NCI-H526 (cell line): ENCODE measurements at regions not wholly inside any gene's neighbourhood (a gene's known extent, or its start where the extent isn't known, plus 50 kb on each side); places are given as distances from the start of the nearest gene placed in this dataset.

Source experiments
- DNase-seq, 2 experiments: peaks; one replicate each; lab custom pipeline; 2025; lab: John Stamatoyannopoulos, UW

- DNase-seq: no peak
Observed at GRCh38 chr10:62631241-62631640, 173.3 kb upstream of the ADO start.

DNA sequence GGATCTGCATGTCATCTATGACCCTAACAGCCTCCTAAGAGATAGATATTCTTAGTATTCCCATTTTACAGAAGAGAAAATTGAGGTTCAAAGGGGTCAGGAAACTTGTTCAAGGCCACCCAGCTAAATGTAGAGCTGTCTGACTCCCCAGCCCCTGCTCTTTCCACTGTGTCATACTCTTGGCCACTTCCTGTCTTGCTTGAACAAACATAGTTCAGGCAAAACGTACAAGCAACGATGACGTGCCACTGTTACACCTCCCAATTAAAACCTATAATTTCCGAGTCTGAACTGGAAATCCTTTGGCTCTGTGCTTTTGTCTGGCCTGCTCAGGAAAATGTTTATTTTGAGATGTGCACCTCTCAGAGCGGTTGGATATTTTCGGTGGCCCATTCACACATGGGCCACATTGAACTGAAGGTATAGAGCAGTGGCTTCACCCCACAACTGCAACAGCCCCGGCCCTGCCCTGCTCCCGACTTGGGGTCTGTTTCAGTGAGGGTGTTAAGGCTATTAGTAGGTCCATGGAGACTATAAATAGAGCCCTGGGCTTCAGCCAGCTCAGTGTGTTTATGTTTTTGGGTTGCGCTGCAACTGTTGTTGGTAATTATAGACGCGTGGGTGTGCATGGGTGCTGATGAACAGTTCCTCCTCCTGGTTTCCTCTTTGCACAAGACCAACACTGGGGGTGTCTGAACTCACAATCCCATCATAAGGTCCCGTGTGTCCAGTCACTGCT lies 172.3 kb upstream of the ADO start:
- no peak for DNase-seq

- DNase-seq: no peak
Observed at GRCh38 chr10:62633976-62634375, 170.5 kb upstream of the ADO start.

DNA sequence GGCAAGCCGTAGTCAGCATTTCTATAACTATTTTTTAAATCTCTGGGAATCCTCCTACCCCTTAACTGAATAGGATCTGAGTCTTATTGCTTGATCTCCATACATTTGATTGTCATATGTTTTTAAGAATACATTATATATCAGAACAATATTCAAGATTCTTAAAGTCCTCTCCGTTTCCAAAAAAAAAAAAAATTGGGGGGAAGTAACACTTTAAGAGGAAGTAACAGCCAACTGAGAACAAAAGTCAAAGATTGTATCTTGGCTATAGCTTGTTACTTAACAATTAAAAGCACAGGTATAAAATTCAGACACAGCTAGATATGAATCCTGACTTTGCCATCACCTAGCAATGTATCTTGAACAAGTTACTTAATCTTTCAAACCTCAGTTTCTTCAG lies 169.9 kb upstream of the ADO start:
- DNase-seq: no peak

DNA sequence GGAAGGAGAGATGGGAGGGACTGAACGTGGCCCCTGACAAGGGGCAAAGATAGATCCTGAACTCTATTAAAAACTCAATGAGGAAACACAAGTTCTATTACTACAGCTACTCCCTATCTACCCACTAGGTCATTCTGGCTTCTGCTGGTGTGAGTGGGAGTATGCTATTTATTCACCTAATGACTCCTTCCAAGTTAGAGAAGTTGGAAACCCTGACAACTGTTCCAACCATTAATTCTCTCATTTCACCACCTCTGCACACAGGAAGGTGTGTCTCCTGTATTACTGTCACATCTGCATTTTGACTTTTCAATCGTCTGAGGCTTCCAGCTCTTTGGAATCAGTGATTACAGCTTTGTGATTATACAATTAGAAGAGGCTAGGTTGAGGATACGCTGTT lies 169.4 kb upstream of the ADO start:
- no peak for DNase-seq

- no peak for DNase-seq
Observed at GRCh38 chr10:62636825-62637248, 167.7 kb upstream of the ADO start.

DNA sequence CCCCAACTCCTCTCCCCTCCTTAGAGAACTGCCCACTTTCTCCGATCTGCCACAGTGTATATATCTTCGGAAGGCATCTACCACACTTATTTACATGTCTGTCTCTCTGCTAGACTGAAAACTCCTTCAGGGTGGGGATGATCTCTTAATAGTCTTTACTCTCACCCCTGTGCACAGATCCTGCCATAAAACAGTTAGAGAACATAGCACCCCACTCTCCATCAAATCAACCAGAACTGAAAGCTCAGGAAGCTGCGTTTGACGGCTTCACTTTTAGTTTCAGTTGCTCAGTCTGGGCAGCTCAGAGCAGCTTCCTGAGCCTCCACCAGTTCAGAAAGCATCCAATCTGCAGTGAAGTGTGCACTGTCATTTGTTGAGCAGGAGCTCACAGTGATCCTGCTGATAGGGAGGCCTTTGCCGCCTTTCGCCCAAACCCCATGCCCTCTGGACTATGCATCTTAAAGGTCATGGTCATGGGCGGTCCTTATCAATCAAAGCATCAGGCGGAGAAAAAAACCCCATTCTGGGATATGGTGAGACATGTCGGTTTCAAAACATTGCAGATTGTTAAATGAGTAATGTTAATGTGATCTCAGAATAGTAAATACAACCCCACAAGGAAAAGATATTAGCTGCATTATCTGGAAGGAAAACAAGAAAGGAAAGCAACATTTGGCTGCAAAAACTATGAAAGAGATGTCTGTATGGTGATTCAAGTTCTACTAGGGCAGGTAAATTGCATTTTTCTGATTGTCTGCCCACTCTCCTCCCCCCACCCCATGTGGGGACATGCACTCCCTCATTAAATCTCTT lies 167.1 kb upstream of the ADO start:
- DNase-seq: no peak

GRCh38 chr10:62638062-62638477 lies 166.4 kb upstream of the ADO start:
- no peak for DNase-seq

- DNase-seq: no peak
Observed at GRCh38 chr10:62639144-62639543, 165.4 kb upstream of the ADO start.

DNA sequence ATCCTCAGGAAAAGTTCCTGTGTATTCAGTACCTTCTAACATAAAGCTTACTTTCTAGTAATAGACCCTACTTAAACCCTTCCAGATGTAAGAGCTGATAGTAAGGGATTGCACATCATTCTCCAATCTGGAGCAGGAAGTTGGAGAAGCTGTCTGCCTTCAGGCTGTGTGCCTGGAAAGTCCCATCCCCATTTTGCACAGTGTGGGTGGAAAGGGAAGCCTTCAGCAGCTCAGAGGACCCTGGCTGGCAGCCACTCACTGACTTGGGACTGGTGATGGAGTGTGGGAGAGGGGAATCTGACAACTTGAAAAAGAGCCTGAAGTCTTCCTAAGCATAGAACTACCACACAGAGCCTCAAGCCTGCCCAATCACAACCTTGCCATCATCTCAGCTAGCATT lies 164.1 kb upstream of the ADO start:
- DNase-seq: no peak

GRCh38 chr10:62643606-62644587 lies 160.6 kb upstream of the ADO start:
- no peak for DNase-seq

DNA sequence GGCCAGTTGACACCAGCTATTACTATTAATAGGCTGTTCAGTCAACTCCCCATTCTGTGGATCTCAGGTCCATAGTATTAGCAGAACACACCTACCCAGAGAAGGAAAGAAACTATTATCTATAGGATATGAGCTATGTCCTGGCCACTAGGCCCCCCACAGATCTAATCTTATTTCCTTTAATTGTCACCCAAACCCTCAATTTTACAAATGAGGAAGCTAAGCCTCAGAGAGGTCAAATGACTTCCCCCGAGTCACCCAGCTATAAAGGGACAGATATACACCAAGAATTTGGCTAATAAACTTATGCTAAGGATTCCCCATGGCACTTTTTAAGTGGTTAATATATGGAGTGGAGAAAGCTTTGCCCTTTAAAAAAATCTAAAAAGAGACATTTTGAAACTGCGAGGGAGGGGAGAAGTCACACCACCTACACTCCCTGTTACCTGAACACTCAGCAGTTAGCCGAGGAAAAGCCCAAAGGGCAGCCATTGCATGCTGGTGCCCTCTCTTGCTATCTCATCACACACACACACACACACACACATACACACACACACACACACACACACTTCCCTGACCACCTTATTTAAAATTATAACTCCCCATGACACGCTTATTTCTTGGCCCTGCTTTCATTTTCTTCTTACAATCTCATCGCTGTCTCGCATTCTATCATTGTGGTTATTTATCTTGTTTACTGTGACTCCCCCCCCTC lies 157.0 kb upstream of the ADO start:
- no peak for DNase-seq

- DNase-seq: no peak
Observed at GRCh38 chr10:62648921-62649320, 155.6 kb upstream of the ADO start.

GRCh38 chr10:62650411-62650810 lies 154.1 kb upstream of the ADO start:
- no peak for DNase-seq

DNA sequence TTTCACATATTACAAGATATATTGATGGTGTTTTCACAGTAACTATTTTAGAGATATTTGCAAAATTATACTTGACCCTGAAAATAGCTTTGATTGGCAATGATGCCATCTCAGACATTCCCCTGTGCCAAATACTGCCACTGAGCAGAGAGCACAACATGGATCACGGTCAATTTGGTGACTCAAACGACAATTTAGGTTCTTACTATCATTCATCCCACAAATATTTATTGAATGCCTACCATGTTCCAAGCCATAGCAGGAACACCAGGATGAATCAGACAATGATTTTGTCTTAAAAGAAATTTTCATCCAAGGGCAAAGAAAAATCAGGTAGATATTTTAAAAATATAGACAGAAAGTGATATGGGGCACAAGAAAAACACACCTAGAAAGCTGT lies 153.2 kb upstream of the ADO start:
- no peak for DNase-seq

- no peak for DNase-seq
Observed at GRCh38 chr10:62652114-62652513, 152.4 kb upstream of the ADO start.

DNA sequence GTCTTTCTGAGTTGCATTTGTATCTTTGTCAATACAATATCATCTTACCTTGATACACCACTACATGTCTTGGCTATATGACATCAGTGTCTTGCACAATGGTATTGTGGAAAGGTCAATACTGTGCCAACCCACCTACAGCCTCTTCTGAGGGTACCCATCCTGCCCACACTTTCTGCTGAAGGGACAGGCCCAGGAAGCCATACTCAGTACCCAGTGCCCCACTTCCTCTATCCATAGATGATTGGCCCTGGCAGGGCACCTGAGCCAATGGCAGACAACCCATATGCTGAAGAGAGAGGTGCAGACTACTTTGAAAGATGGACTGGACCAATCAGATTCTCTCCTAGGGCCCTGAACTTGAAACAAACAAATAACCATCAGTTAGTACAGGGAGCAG lies 152.0 kb upstream of the ADO start:
- no peak for DNase-seq

- no peak for DNase-seq
Observed at GRCh38 chr10:62653254-62653653, 151.3 kb upstream of the ADO start.

DNA sequence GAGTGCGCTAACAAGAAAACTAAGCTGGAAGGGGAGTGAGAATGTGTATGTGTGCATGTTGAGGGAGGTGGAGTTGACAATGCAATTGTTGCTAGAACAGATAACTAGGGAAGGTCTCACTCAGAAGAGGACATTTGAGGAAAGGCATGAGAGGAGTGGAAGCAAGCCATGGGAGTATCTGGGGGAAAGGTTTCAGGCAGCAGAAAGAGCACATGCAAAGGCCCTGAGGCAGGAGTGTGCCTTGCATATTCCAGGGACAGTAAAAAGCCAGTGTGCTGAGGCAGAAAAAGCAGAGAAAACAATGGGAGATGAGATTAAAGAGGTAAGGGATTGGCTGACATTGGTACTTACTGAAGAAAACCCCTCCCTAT lies 149.6 kb upstream of the ADO start:
- DNase-seq: no peak

- no peak for DNase-seq
Observed at GRCh38 chr10:62655337-62655994, 149.1 kb upstream of the ADO start.

- DNase-seq: no peak
Observed at GRCh38 chr10:62657244-62657835, 147.2 kb upstream of the ADO start.
